RWPE1 (cell line): ENCODE measurements at regions not wholly inside any gene's neighbourhood (a gene's known extent, or its start where the extent isn't known, plus 50 kb on each side); places are given as distances from the start of the nearest gene placed in this dataset.

ENCODE experiments used
- CTCF ChIA-PET: fragments of 350-600 bp; sonication (Branson Sonifier 250); formaldehyde crosslinking; extraction: SDS; loops from one replicate; lab custom pipeline; 2021; lab: Yijun Ruan, JAX
- POLR2A ChIA-PET: fragments of 400-600 bp; formaldehyde crosslinking; extraction: SDS; loops from one replicate; lab custom pipeline; 2020; ENCODE audit warnings: antibody characterized with exemption; ENCODE audit not compliant: low non-redundant PET; lab: Yijun Ruan, JAX
- DNase-seq: peaks from one replicate; pipeline ENCODE4 v3.0.0; 2012; ENCODE audit warnings: low spot score
- H3K27ac ChIP-seq: fragments of 450-650 bp; 2 replicates; pipeline ENCODE4 v1.5.1; 2017
- CTCF ChIP-seq: fragments of 450-650 bp; conservative IDR thresholded peaks from 2 replicates; pipeline ENCODE4 v1.5.1; 2017; ENCODE audit warnings: low read depth, mild to moderate bottlenecking

- CTCF ChIA-PET = no interaction called here
- TF ChIP-seq CTCF = no peak
Observed at GRCh38 chr7:18189500-18190126, 162.0 kb upstream of the PRPS1L1 start.

GRCh38 chr7:18191341-18191740 is 163.7 kb upstream of the PRPS1L1 start:
- H3K27ac ChIP-seq = no peak overlapping the region
- CTCF ChIA-PET = no interaction called here
- POLR2A ChIA-PET = no interaction called here
- no peak for DNase-seq
- no peak for TF ChIP-seq CTCF

More at GRCh38 chr7:18189500-18190126, 162.0 kb upstream of the PRPS1L1 start:
- POLR2A ChIA-PET = interaction anchor here (0.6 kb wide), 1 partner anchor 34 kb away, joined by 4 read pairs; no protein-coding TSS in a partner anchor
- no peak for DNase-seq
- H3K27ac ChIP-seq = no peak overlapping the region

GRCh38 chr7:18191862-18192625 is 164.4 kb upstream of the PRPS1L1 start:
- H3K27ac ChIP-seq = no peak overlapping the region
- ChIA-PET CTCF (no interaction called here), POLR2A (no interaction called here)
- TF ChIP-seq CTCF = no peak
- no peak for DNase-seq

- CTCF ChIA-PET = no interaction called here
- TF ChIP-seq CTCF = no peak
- POLR2A ChIA-PET = no interaction called here
- DNase-seq = no peak
- no peak overlapping the region for H3K27ac ChIP-seq
Observed at GRCh38 chr7:18194616-18195015, 167.0 kb upstream of the PRPS1L1 start.

- no peak for TF ChIP-seq CTCF
- ChIA-PET CTCF (no interaction called here), POLR2A (no interaction called here)
- no peak for DNase-seq
- no peak overlapping the region for H3K27ac ChIP-seq
Observed at GRCh38 chr7:18196638-18197037, 169.0 kb upstream of the PRPS1L1 start.

GRCh38 chr7:18198868-18199267 is 171.2 kb upstream of the PRPS1L1 start:
- TF ChIP-seq CTCF = no peak
- POLR2A ChIA-PET = no interaction called here
- CTCF ChIA-PET = no interaction called here
- no peak overlapping the region for H3K27ac ChIP-seq
- no peak for DNase-seq
